Panc1 (cell line): ENCODE measurements at regions not wholly inside any gene's neighbourhood (a gene's known extent, or its start where the extent isn't known, plus 50 kb on each side); places are given as distances from the start of the nearest gene placed in this dataset.

Experiments used
- ATAC-seq: fragments of 200-7000 bp; cut with Tn5 transposase; 2 replicates; pipeline ENCODE4 v1.9.1; 2020; ENCODE audit warnings: mild to moderate bottlenecking, moderate library complexity
- BruUV-seq: library from RNA; stranded (reverse); fragments of 400-500 nt; replicated peaks from 2 replicates; lab custom pipeline; 2021; lab: Mats Ljungman, UMichigan
- CTCF ChIA-PET: fragments of 300-600 bp; sonication (Branson Sonifier 250); formaldehyde crosslinking; loops from one replicate; lab custom pipeline; 2022; ENCODE audit warnings: antibody characterized with exemption; lab: Charles Lee
- POLR2A ChIA-PET: fragments of 300-600 bp; sonication (Branson Sonifier 250); formaldehyde crosslinking; loops from one replicate; lab custom pipeline; 2022; ENCODE audit warnings: antibody characterized with exemption; lab: Charles Lee
- DNase-seq: peaks from one replicate; pipeline ENCODE4 v3.0.0-alpha.2; 2010; ENCODE audit warnings: low read depth, low spot score
- H3K27ac ChIP-seq: 2 replicates; pipeline ENCODE4 v1.5.1; 2011; ENCODE audit warnings: mild to moderate bottlenecking, low read length, inconsistent platforms
- H3K27me3 ChIP-seq: fragments of 200-500 bp; sonication (Bioruptor generic); 2 replicates; pipeline ENCODE4 v1.6.0; 2014; ENCODE audit warnings: low read length, inconsistent platforms; ENCODE audit not compliant: control insufficient read depth, insufficient read depth
- H3K36me3 ChIP-seq: fragments of 200-500 bp; sonication (Bioruptor generic); 2 replicates; pipeline ENCODE4 v1.5.1; 2014; ENCODE audit warnings: inconsistent platforms, mild to moderate bottlenecking, low read length, moderate library complexity; ENCODE audit not compliant: control insufficient read depth, insufficient read depth
- H3K4me1 ChIP-seq: 2 replicates; pipeline ENCODE4 v1.5.1; 2011; ENCODE audit warnings: inconsistent platforms, mild to moderate bottlenecking, low read length, moderate library complexity; ENCODE audit not compliant: control insufficient read depth, insufficient read depth
- H3K4me3 ChIP-seq, 2 experiments: 2 replicates each; pipeline ENCODE4 v1.5.1; 2011 to 2012; ENCODE audit warnings: low read depth in 2 of 2, low read length in 2 of 2, mild to moderate bottlenecking in 2 of 2, inconsistent platforms in 1 of 2, moderate library complexity in 1 of 2
- H3K9me3 ChIP-seq: fragments of 200-500 bp; sonication (Bioruptor generic); 2 replicates; pipeline ENCODE4 v1.5.1; 2014; ENCODE audit warnings: low read depth, mild to moderate bottlenecking, inconsistent platforms, low read length, moderate library complexity; ENCODE audit not compliant: control insufficient read depth, insufficient read depth
- POLR2AphosphoS5 ChIP-seq: IDR thresholded peaks from 2 replicates; pipeline ENCODE4 v1.6.1; 2012; ENCODE audit warnings: mild to moderate bottlenecking, low read depth, low read length, moderate library complexity
- SIN3A ChIP-seq: IDR thresholded peaks from 2 replicates; pipeline ENCODE4 v1.6.1; 2012; ENCODE audit warnings: low read depth, mild to moderate bottlenecking, low read length, moderate library complexity, borderline replicate concordance; ENCODE audit not compliant: insufficient read depth
- TCF7L2 ChIP-seq: IDR thresholded peaks from 2 replicates; pipeline ENCODE4 v1.6.1; 2011; ENCODE audit warnings: mild to moderate bottlenecking, low read depth, low read length, inconsistent platforms
- in situ Hi-C: cut with HindIII; loops from 2 replicates; pipeline ENCODE4 v1.10.0; 2016; ENCODE audit warnings: low sequenced_read_pairs, low pct_unique_long_range_greater_than_20kb
- intact Hi-C: fragments of 100-400 bp; cut with micrococcal nuclease; formaldehyde crosslinking; loops from one replicate; pipeline ENCODE4 v1.10.0; 2022; ENCODE audit not compliant: unreplicated experiment
- TF ChIP-seq, protein P1 (sequence below), 2 experiments: IDR thresholded peaks; 2 replicates each; pipeline ENCODE4 v1.6.1; 2011 to 2012; ENCODE audit warnings: low read depth in 2 of 2, control low read depth in 1 of 2, low read length in 1 of 2, mild to moderate bottlenecking in 1 of 2, moderate library complexity in 1 of 2; ENCODE audit not compliant: insufficient read depth in 1 of 2
- TF ChIP-seq, protein P2 (sequence below): fragments of 450-650 bp; IDR thresholded peaks from 2 replicates; pipeline ENCODE4 v1.5.1; 2017; ENCODE audit warnings: mild to moderate bottlenecking

DNA sequence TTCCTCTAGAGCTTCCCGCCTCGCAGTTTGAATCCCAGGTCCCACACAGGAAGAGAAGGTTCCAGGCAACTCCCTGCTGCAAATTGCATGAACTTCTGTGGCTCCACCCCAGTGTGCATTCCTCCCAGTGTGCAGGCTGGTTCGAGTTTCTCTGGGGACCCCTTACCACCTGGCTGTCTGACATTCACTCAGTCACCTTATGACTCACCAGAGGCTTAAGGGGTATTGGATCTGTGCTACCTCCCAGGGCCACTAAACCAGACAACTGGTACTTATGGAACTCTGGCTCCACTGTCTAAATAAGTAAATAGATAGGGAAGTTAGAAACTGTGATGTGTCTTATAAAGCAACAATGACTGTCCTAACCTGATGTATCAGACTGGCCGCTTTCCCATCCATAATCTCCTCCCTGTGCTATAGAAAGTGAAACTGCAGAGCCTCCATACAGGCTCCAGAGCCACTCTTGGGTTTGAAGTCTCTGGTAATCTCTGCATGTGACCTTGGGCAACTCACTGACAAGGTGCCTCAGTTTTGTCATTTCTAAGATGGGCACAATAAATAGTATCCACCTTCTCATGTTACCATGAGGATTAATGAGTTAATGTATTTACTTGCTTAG lies 720.6 kb downstream of the SEMA5A start:
- ChIA-PET CTCF (no interaction called here), POLR2A (no interaction called here)
- Histone ChIP-seq H3K27me3 (no peaks in the 10 kb centered on the region), H3K36me3 (no peaks in the 10 kb centered on the region), H3K27ac (no peak overlapping the region), H3K4me3 (no peak overlapping the region), H3K4me1 (no peaks in the 10 kb centered on the region), H3K9me3 (no peaks in the 10 kb centered on the region)
- BruUV-seq: no TSS peak
- no peak for TF ChIP-seq POLR2AphosphoS5
- no peak for TF ChIP-seq TCF7L2
- TF ChIP-seq, protein P1, sequence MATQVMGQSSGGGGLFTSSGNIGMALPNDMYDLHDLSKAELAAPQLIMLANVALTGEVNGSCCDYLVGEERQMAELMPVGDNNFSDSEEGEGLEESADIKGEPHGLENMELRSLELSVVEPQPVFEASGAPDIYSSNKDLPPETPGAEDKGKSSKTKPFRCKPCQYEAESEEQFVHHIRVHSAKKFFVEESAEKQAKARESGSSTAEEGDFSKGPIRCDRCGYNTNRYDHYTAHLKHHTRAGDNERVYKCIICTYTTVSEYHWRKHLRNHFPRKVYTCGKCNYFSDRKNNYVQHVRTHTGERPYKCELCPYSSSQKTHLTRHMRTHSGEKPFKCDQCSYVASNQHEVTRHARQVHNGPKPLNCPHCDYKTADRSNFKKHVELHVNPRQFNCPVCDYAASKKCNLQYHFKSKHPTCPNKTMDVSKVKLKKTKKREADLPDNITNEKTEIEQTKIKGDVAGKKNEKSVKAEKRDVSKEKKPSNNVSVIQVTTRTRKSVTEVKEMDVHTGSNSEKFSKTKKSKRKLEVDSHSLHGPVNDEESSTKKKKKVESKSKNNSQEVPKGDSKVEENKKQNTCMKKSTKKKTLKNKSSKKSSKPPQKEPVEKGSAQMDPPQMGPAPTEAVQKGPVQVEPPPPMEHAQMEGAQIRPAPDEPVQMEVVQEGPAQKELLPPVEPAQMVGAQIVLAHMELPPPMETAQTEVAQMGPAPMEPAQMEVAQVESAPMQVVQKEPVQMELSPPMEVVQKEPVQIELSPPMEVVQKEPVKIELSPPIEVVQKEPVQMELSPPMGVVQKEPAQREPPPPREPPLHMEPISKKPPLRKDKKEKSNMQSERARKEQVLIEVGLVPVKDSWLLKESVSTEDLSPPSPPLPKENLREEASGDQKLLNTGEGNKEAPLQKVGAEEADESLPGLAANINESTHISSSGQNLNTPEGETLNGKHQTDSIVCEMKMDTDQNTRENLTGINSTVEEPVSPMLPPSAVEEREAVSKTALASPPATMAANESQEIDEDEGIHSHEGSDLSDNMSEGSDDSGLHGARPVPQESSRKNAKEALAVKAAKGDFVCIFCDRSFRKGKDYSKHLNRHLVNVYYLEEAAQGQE (IDR thresholded peaks at IDR 0.05; ENCODE audit: insufficient read depth in 1 of 2, low read depth in 2 of 2, low read length in 1 of 2): no peak
- TF ChIP-seq SIN3A: no peak
- TF ChIP-seq, protein P2, sequence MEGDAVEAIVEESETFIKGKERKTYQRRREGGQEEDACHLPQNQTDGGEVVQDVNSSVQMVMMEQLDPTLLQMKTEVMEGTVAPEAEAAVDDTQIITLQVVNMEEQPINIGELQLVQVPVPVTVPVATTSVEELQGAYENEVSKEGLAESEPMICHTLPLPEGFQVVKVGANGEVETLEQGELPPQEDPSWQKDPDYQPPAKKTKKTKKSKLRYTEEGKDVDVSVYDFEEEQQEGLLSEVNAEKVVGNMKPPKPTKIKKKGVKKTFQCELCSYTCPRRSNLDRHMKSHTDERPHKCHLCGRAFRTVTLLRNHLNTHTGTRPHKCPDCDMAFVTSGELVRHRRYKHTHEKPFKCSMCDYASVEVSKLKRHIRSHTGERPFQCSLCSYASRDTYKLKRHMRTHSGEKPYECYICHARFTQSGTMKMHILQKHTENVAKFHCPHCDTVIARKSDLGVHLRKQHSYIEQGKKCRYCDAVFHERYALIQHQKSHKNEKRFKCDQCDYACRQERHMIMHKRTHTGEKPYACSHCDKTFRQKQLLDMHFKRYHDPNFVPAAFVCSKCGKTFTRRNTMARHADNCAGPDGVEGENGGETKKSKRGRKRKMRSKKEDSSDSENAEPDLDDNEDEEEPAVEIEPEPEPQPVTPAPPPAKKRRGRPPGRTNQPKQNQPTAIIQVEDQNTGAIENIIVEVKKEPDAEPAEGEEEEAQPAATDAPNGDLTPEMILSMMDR: no peak
- ATAC-seq (no peak; the same call in 1 of the 2 replicates), DNase-seq (no peak)
- in situ Hi-C loops: no loop called here
- intact Hi-C loops: no loop called here

DNA sequence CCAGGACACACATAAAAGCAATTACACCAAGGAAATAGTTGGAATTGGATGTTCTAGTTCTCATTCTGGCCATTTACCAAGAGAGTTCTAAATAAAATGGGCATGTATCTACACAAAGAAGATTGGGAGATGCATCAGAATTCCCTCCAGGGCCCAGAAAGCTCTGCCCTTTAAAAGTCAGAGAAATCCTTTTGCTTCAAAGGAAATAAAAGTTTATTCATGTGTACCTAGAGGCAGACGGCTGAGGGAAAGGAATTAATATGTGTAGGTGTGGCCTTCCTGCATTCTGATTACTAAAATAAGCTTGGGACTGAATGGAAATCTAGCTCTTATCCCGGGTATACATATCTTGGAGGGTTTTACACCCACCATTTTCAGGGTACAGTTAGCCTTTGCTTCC lies 719.4 kb downstream of the SEMA5A start:
- DNase-seq (no peak), ATAC-seq (no peak)
- POLR2A ChIA-PET: no interaction called here
- CTCF ChIA-PET: no interaction called here
- Histone ChIP-seq H3K36me3 (no peaks in the 10 kb centered on the region), H3K4me3 (no peak overlapping the region), H3K27ac (no peak overlapping the region), H3K9me3 (no peaks in the 10 kb centered on the region), H3K27me3 (no peaks in the 10 kb centered on the region), H3K4me1 (no peaks in the 10 kb centered on the region)
- intact Hi-C loops: no loop called here
- BruUV-seq: no TSS peak
- in situ Hi-C loops: no loop called here
- TF ChIP-seq TCF7L2 (no peak), SIN3A (no peak), POLR2AphosphoS5 (no peak)
- TF ChIP-seq, protein P2: no peak
- TF ChIP-seq, protein P1 (IDR thresholded peaks at IDR 0.05; ENCODE audit: insufficient read depth in 1 of 2, low read depth in 2 of 2, low read length in 1 of 2): no peak
